Sigmoid colon (tissue), 4 donors: ENCODE measurements at regions not wholly inside any gene's neighbourhood (a gene's known extent, or its start where the extent isn't known, plus 50 kb on each side); places are given as distances from the start of the nearest gene placed in this dataset.

Experiments used
- CTCF ChIP-seq, 4 experiments: fragments of 450-650 bp in 3 of 4; fragments of 200-600 bp in 1 of 4; IDR thresholded peaks; one replicate each; pipeline ENCODE4 v1.5.1; 2016 to 2019; ENCODE audit warnings: antibody characterized with exemption in 4 of 4, mild to moderate bottlenecking in 3 of 4, moderate library complexity in 2 of 4
- POLR2AphosphoS5 ChIP-seq, 4 donors: sonication (generic); formaldehyde crosslinking; IDR thresholded peaks; one replicate each; pipeline ENCODE4 v1.6.1; 2017; ENCODE audit warnings: antibody characterized with exemption in 4 of 4

DNA sequence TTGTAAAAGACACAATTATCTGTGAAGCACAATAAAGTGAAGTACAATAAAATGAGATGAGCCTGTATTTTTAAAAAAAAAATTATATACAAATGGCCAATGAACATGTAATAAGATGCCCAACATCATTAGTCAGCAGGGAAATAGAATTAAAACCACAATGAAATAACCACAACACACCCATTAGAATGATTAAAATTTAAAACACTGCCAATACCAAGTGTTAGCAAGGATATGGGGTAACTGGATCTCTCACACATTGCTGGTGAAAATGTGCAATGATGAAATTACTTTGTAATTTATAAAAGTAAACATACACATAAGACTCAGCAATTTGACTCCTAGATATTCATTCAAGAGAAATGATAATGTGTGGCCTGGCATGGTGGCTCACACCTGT, 62.8 kb downstream of the SHOC1 start:
- TF ChIP-seq POLR2AphosphoS5 (IDR thresholded peaks at IDR 0.05): no peak
- TF ChIP-seq CTCF (IDR thresholded peaks at IDR 0.05): no peak
